ENCODE measurements at regions not wholly inside any gene's neighbourhood (a gene's known extent, or its start where the extent isn't known, plus 50 kb on each side); places are given as distances from the start of the nearest gene placed in this dataset.

DNA sequence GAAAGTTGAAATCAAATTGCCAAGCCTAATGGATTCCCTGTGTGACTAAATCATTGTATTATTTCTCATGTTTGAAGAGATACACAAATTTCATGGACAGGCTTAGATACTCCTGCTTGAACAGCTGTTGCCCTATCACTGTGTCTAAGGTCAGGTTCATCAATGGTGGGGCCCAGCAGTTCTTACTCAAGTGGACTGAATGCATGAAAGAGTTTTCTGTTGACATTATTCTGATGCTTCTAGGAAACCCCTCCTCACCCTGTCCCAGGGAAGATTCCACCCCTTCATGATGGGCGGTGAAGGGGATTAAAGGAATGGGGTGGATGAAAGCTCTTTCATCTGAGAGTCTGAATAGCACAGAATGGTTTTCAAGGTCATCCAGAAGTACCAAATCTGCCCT is 148.8 kb downstream of the INO80D start:
- no peaks in the 10 kb centered on the region for H3K27me3 ChIP-seq (ENCODE audit: control insufficient read depth, insufficient read depth, low read length)

GRCh38 chr2:205936446-205936845 is 149.5 kb downstream of the INO80D start:
- Histone ChIP-seq H2AFZ (no peak overlapping the region), H3K4me3 (ENCODE audit: low read depth, low read length) (no peak overlapping the region), H3K4me1 (no peaks in the 10 kb centered on the region), H3K4me2 (ENCODE audit: low read length) (no peak overlapping the region), H3K9me3 (ENCODE audit: control insufficient read depth, low read length) (no peaks in the 10 kb centered on the region), H3K27me3 (ENCODE audit: control insufficient read depth, insufficient read depth, low read length) (no peaks in the 10 kb centered on the region), H3K27ac (no peak overlapping the region), H3K79me2 (no peaks in the 10 kb centered on the region), H3K36me3 (ENCODE audit: control insufficient read depth, insufficient read depth, low read length) (no peaks in the 10 kb centered on the region), H3K9ac (no peak overlapping the region)
- TF ChIP-seq, protein P1, sequence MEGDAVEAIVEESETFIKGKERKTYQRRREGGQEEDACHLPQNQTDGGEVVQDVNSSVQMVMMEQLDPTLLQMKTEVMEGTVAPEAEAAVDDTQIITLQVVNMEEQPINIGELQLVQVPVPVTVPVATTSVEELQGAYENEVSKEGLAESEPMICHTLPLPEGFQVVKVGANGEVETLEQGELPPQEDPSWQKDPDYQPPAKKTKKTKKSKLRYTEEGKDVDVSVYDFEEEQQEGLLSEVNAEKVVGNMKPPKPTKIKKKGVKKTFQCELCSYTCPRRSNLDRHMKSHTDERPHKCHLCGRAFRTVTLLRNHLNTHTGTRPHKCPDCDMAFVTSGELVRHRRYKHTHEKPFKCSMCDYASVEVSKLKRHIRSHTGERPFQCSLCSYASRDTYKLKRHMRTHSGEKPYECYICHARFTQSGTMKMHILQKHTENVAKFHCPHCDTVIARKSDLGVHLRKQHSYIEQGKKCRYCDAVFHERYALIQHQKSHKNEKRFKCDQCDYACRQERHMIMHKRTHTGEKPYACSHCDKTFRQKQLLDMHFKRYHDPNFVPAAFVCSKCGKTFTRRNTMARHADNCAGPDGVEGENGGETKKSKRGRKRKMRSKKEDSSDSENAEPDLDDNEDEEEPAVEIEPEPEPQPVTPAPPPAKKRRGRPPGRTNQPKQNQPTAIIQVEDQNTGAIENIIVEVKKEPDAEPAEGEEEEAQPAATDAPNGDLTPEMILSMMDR (IDR thresholded peaks at IDR 0.05) = no peak

More for the DNA sequence above, 148.8 kb downstream of the INO80D start:
- Histone ChIP-seq H3K9ac (no peak overlapping the region), H2AFZ (no peak overlapping the region), H3K9me3 (ENCODE audit: control insufficient read depth, low read length) (no peaks in the 10 kb centered on the region), H3K79me2 (no peaks in the 10 kb centered on the region), H3K4me2 (ENCODE audit: low read length) (no peak overlapping the region), H3K36me3 (ENCODE audit: control insufficient read depth, insufficient read depth, low read length) (no peaks in the 10 kb centered on the region), H3K27ac (no peak overlapping the region), H3K4me1 (no peaks in the 10 kb centered on the region), H3K4me3 (ENCODE audit: low read depth, low read length) (no peak overlapping the region)
- TF ChIP-seq, protein P1 (IDR thresholded peaks at IDR 0.05) = no peak

- H3K4me1 ChIP-seq = no peaks in the 10 kb centered on the region
- no peaks in the 10 kb centered on the region for H3K36me3 ChIP-seq (ENCODE audit: control insufficient read depth, insufficient read depth, low read length)
Measured at GRCh38 chr2:205934443-205934842, 151.5 kb downstream of the INO80D start.

DNA sequence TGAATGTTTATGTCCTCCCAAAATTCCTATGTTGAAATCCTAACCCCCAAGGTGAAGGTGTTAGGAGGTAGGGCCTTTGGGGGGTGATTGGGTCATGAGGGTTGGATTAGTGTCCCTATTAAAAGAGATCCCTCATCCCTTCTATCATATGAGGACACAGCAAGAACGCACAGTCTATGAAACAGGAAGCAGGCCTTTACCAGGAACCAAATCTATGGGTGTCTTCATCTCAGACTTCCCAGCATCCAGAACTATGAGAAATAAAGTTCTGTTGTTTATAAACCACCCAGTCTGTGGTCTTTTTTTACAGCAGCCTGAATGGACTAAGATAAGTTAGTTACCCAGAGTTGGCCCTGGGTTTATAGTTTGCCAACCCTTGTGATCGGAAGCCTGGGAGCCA is 153.1 kb downstream of the INO80D start:
- Histone ChIP-seq H3K27ac (no peak overlapping the region), H3K4me1 (no peaks in the 10 kb centered on the region), H3K4me3 (ENCODE audit: low read depth, low read length) (no peak overlapping the region), H3K79me2 (no peaks in the 10 kb centered on the region), H3K4me2 (ENCODE audit: low read length) (no peak overlapping the region), H3K27me3 (ENCODE audit: control insufficient read depth, insufficient read depth, low read length) (no peaks in the 10 kb centered on the region), H3K9me3 (ENCODE audit: control insufficient read depth, low read length) (no peaks in the 10 kb centered on the region), H3K36me3 (ENCODE audit: control insufficient read depth, insufficient read depth, low read length) (no peaks in the 10 kb centered on the region), H2AFZ (no peak overlapping the region), H3K9ac (no peak overlapping the region)
- TF ChIP-seq, protein P1 (IDR thresholded peaks at IDR 0.05) = no peak

More at GRCh38 chr2:205934443-205934842, 151.5 kb downstream of the INO80D start:
- Histone ChIP-seq H3K27me3 (ENCODE audit: control insufficient read depth, insufficient read depth, low read length) (no peaks in the 10 kb centered on the region), H3K9ac (no peak overlapping the region), H3K79me2 (no peaks in the 10 kb centered on the region), H3K4me3 (ENCODE audit: low read depth, low read length) (no peak overlapping the region), H3K27ac (no peak overlapping the region), H3K9me3 (ENCODE audit: control insufficient read depth, low read length) (no peaks in the 10 kb centered on the region), H3K4me2 (ENCODE audit: low read length) (no peak overlapping the region), H2AFZ (no peak overlapping the region)
- TF ChIP-seq, protein P1 (IDR thresholded peaks at IDR 0.05) = no peak

GRCh38 chr2:205931388-205931787 is 154.6 kb downstream of the INO80D start:
- H2AFZ ChIP-seq = no peak overlapping the region
- no peak overlapping the region for H3K4me3 ChIP-seq (ENCODE audit: low read depth, low read length)
- H3K36me3 ChIP-seq (ENCODE audit: control insufficient read depth, insufficient read depth, low read length) = no peaks in the 10 kb centered on the region
- H3K27ac ChIP-seq = no peak overlapping the region
- H3K4me2 ChIP-seq (ENCODE audit: low read length) = no peak overlapping the region
- H3K9ac ChIP-seq = no peak overlapping the region
- TF ChIP-seq, protein P1 (IDR thresholded peaks at IDR 0.05) = no peak
- H3K4me1 ChIP-seq = no peaks in the 10 kb centered on the region
- H3K79me2 ChIP-seq = no peaks in the 10 kb centered on the region
- no peaks in the 10 kb centered on the region for H3K27me3 ChIP-seq (ENCODE audit: control insufficient read depth, insufficient read depth, low read length)
- no peaks in the 10 kb centered on the region for H3K9me3 ChIP-seq (ENCODE audit: control insufficient read depth, low read length)
